Epithelial cell of esophagus (primary cell): ENCODE measurements at regions not wholly inside any gene's neighbourhood (a gene's known extent, or its start where the extent isn't known, plus 50 kb on each side); places are given as distances from the start of the nearest gene placed in this dataset.

ENCODE experiments used
- DNase-seq: peaks from one replicate; pipeline ENCODE4 v3.0.0; 2010; ENCODE audit warnings: low read depth
- H3K4me3 ChIP-seq: 2 replicates; pipeline ENCODE4 v1.5.1; 2011; ENCODE audit warnings: mild to moderate bottlenecking, low read length, control low read depth
- TF ChIP-seq, protein P1 (sequence below): IDR thresholded peaks from 2 replicates; pipeline ENCODE4 v1.5.1; 2011; ENCODE audit warnings: low read depth, mild to moderate bottlenecking, low read length, control low read depth, inconsistent platforms; ENCODE audit not compliant: insufficient read depth; ENCODE audit errors: missing control alignments

DNA sequence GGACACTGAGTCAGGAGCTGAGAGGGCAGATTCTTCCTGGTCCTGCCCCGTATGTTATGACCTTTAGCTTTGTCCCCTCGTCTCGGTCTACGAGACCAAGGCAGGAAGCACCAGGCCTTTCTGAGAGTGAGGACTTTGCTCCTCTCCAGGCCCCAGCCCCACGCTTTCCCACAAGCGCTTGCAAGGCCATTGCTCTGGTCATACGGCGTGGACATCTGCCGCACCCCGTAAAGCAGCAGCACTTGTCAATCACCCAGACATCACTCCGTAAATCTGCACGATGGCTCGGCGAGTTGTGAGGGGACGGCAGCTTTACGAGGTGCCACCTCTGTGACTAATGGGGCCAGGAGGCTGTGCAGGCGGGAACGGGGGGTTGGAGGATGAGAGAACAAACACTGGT lies 100.8 kb upstream of the TWIST2 start:
- no peak overlapping the region for H3K4me3 ChIP-seq
- TF ChIP-seq, protein P1, sequence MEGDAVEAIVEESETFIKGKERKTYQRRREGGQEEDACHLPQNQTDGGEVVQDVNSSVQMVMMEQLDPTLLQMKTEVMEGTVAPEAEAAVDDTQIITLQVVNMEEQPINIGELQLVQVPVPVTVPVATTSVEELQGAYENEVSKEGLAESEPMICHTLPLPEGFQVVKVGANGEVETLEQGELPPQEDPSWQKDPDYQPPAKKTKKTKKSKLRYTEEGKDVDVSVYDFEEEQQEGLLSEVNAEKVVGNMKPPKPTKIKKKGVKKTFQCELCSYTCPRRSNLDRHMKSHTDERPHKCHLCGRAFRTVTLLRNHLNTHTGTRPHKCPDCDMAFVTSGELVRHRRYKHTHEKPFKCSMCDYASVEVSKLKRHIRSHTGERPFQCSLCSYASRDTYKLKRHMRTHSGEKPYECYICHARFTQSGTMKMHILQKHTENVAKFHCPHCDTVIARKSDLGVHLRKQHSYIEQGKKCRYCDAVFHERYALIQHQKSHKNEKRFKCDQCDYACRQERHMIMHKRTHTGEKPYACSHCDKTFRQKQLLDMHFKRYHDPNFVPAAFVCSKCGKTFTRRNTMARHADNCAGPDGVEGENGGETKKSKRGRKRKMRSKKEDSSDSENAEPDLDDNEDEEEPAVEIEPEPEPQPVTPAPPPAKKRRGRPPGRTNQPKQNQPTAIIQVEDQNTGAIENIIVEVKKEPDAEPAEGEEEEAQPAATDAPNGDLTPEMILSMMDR, result no peak
- DNase-seq, result no peak

DNA sequence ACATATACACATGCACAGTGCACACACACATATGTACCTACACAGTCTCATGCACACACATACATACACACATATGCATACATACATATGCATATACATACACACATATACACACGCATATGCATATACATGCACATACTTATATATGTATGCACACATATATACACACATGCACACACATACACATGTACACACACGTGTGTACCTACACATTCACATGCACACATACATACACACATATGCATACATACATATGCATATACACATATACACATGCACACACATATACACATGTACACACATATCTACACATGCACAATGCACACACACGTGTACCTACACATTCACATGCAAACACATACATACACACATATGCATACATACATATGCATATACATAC lies 100.3 kb upstream of the TWIST2 start:
- no peak for DNase-seq
- TF ChIP-seq, protein P1, result no peak
- no peak overlapping the region for H3K4me3 ChIP-seq

DNA sequence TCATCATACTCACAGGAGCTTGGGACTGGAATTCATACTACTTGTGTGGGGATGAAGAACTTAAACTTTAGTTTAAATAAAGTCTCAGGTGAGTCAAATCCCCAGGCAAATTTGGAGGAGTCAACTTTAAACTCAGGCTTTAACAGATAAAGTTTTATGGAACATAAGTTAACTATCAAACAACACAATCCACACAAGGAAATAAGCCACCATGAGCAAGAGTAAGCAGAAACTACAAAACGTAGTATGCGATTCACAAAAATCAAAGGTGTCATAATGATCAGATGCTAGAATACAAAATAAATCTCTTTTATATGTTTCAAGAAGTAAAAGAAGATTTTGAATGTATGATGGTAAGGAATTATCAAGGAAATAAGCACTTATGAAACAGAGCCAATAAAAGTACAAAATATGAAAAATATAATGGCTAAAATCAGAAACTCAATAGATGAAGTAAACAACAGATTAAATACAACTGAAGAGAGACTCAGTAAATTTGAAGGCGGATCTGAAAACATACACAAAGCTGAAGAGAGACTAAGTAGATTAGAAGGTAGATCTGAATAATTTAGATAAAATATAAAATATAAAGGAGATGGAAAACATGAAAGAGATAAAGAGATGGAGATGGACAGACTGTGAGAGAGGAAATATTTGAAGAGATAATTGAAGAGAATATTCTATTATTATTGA lies 97.5 kb upstream of the TWIST2 start:
- TF ChIP-seq, protein P1, result no peak
- DNase-seq, result no peak
- H3K4me3 ChIP-seq, result no peak overlapping the region

- TF ChIP-seq, protein P1, result no peak
- H3K4me3 ChIP-seq, result no peak overlapping the region
- DNase-seq, result no peak
These were observed 93.6 kb upstream of the TWIST2 start for GRCh38 chr2:238754259-238754658.

DNA sequence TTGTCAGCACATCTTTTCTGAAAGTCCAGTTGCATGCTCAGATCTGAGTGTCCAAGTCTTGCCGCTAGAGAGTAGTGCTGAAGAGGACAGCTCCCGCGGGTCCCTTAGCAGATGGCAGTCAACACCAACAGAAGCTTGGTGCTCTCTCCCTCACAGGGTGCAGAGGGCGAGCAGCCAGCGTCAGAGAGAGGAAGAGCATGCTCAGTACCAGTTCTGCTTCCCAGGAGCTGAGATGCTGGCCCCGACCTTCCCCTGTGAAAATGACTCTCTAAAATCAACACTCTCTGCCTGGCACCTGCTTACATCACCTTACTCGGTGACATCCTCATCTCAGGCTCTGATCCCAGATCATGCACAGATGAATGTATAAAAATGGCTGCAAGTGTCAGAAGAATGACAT lies 86.0 kb upstream of the TWIST2 start:
- DNase-seq, result peak; percentile 37
- no peak overlapping the region for H3K4me3 ChIP-seq
- TF ChIP-seq, protein P1, result no peak

DNA sequence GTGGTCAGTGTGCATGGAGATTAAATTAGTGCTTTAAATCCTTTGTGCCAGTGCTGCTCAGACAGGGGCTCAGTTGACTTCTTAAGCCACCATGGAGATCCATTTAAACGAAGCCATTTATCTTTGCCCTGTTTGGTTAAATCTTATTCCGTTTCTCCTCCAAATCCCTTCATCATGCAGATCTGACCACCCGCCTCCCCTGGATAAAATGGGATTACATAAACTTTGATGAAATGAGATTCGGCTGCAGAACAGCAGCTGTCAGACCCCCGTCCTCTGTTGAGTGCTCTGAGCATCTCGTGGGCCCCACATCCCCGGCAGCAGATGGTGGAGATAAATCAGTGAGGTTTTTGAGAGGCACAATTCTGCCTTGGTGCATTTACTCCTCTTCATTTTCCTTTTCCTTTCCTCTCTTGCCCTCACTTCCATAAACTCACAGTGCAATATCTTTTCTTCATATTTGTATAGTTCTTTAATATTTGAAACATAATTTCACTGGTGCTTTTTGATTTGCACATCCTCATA lies 84.4 kb upstream of the TWIST2 start:
- no peak for DNase-seq
- TF ChIP-seq, protein P1, result no peak
- no peak overlapping the region for H3K4me3 ChIP-seq

DNA sequence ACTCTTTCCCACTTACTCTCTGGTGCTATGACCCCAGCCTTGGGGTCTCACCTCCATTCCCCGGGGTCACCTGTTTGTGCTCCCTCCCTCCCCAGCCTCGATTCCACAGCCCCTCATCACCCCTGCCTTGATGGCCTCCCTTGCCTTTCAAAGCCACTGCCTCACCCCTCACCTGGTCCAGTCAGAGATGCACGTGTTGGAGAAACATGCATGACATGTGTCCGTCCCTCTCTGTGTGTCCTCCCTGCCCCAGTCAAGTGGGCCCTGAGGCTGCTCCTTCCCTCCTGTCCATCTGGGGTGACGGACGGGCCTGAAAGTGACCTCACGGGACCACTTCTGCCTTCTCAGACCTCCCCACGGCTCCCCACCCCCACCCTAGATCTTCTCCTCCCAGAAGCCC lies 82.3 kb upstream of the TWIST2 start:
- TF ChIP-seq, protein P1, result no peak
- no peak for DNase-seq
- H3K4me3 ChIP-seq, result no peak overlapping the region
